Caco-2 (cell line): ENCODE measurements at regions not wholly inside any gene's neighbourhood (a gene's known extent, or its start where the extent isn't known, plus 50 kb on each side); places are given as distances from the start of the nearest gene placed in this dataset.

Source experiments
- BruUV-seq: library from RNA; stranded (reverse); fragments of 400-500 nt; replicated peaks from 2 replicates; lab custom pipeline; 2021; lab: Mats Ljungman, UMichigan
- CTCF ChIA-PET: fragments of 300-600 bp; sonication (Branson Sonifier 250); formaldehyde crosslinking; loops from one replicate; lab custom pipeline; 2022; ENCODE audit warnings: antibody characterized with exemption; lab: Charles Lee
- POLR2A ChIA-PET: fragments of 300-600 bp; sonication (Branson Sonifier 250); formaldehyde crosslinking; loops from one replicate; lab custom pipeline; 2022; ENCODE audit warnings: antibody characterized with exemption; lab: Charles Lee
- DNase-seq, 2 experiments: peaks; one replicate each; pipeline versions ENCODE4 v3.0.0 to v3.0.0-alpha.2; 2020 to 2022
- H3K27me3 ChIP-seq: replicated peaks from 2 replicates; pipeline ENCODE4 v1.6.0; 2011; ENCODE audit warnings: low read length; ENCODE audit not compliant: control insufficient read depth, insufficient read depth
- H3K36me3 ChIP-seq: 2 replicates; pipeline ENCODE4 v1.5.1; 2011; ENCODE audit warnings: low read length; ENCODE audit not compliant: control insufficient read depth, insufficient read depth
- H3K4me1 ChIP-seq: fragments of 250-450 bp; sonication (Bioruptor Pico); 2 replicates; pipeline ENCODE4 v1.5.1; 2020; ENCODE audit warnings: mild to moderate bottlenecking
- H3K4me3 ChIP-seq: 2 replicates; pipeline ENCODE4 v1.5.1; 2011; ENCODE audit warnings: low read depth, mild to moderate bottlenecking, control low read depth, low read length
- H3K9me3 ChIP-seq: fragments of 250-450 bp; sonication (Bioruptor Pico); 2 replicates; pipeline ENCODE4 v1.5.1; 2020; ENCODE audit warnings: mild to moderate bottlenecking, moderate library complexity
- H3K27ac Mint-ChIP-seq: one replicate; pipeline ENCODE4 v1.8.0; 2022; ENCODE audit warnings: mixed read lengths; ENCODE audit not compliant: unreplicated experiment
- H3K27me3 Mint-ChIP-seq: one replicate; pipeline ENCODE4 v1.8.0; 2022; ENCODE audit warnings: mixed read lengths; ENCODE audit not compliant: insufficient read depth, unreplicated experiment
- H3K36me3 Mint-ChIP-seq: one replicate; pipeline ENCODE4 v1.8.0; 2022; ENCODE audit warnings: mild to moderate bottlenecking, mixed read lengths; ENCODE audit not compliant: insufficient read depth, unreplicated experiment
- H3K4me1 Mint-ChIP-seq: one replicate; pipeline ENCODE4 v1.8.0; 2022; ENCODE audit warnings: low read depth, mixed read lengths; ENCODE audit not compliant: unreplicated experiment
- H3K4me3 Mint-ChIP-seq: one replicate; pipeline ENCODE4 v1.8.0; 2022; ENCODE audit warnings: mild to moderate bottlenecking, moderate library complexity, mixed read lengths; ENCODE audit not compliant: unreplicated experiment
- H3K9me3 Mint-ChIP-seq: one replicate; pipeline ENCODE4 v1.8.0; 2022; ENCODE audit warnings: mixed read lengths; ENCODE audit not compliant: unreplicated experiment
- intact Hi-C: fragments of 100-400 bp; cut with micrococcal nuclease; formaldehyde crosslinking; loops from one replicate; pipeline ENCODE4 v1.10.0; 2022; ENCODE audit not compliant: unreplicated experiment
- TF ChIP-seq, protein P1 (sequence below), 2 experiments: fragments of 200-600 bp in 1 of 2; IDR thresholded peaks; 1 replicate in 1 of 2; 2 replicates in 1 of 2; pipeline versions ENCODE4 v1.5.1 to v1.8.0; 2011 to 2022; ENCODE audit warnings: antibody characterized with exemption in 1 of 2, control low read depth in 1 of 2, inconsistent platforms in 1 of 2, low read depth in 1 of 2, low read length in 1 of 2, mild to moderate bottlenecking in 1 of 2, moderate library complexity in 1 of 2; ENCODE audit not compliant: insufficient read depth in 1 of 2, severe bottlenecking in 1 of 2, unreplicated experiment in 1 of 2

DNA sequence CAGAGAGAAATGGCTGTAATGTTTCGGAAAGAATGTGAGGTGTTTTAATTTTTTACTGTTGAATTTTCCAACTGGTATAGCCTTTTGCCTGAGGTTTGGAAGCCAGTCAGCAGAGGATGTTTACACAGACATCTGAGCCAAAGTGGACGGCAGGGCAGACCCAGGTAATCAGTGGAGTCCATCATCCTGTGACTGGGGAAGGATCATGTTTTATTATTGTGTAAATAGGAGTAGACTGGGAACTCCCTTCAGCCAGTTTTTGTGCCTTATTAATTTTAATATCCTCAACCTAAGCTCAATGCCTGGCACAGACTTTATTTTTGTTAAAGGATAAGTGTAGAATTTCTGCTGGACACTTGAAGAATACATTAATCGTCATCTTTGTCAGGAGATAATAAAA lies 142.0 kb upstream of the GAREM1 start:
- no peaks in the 10 kb centered on the region for H3K27me3 Mint-ChIP-seq
- no TSS peak for BruUV-seq
- no peaks in the 10 kb centered on the region for H3K36me3 Mint-ChIP-seq
- H3K9me3 Mint-ChIP-seq, result no peaks in the 10 kb centered on the region
- intact Hi-C loops, result no loop called here
- H3K4me1 Mint-ChIP-seq, result no peaks in the 10 kb centered on the region
- no peak overlapping the region for H3K4me3 Mint-ChIP-seq
- no peak overlapping the region for H3K4me3 ChIP-seq
- TF ChIP-seq, protein P1, sequence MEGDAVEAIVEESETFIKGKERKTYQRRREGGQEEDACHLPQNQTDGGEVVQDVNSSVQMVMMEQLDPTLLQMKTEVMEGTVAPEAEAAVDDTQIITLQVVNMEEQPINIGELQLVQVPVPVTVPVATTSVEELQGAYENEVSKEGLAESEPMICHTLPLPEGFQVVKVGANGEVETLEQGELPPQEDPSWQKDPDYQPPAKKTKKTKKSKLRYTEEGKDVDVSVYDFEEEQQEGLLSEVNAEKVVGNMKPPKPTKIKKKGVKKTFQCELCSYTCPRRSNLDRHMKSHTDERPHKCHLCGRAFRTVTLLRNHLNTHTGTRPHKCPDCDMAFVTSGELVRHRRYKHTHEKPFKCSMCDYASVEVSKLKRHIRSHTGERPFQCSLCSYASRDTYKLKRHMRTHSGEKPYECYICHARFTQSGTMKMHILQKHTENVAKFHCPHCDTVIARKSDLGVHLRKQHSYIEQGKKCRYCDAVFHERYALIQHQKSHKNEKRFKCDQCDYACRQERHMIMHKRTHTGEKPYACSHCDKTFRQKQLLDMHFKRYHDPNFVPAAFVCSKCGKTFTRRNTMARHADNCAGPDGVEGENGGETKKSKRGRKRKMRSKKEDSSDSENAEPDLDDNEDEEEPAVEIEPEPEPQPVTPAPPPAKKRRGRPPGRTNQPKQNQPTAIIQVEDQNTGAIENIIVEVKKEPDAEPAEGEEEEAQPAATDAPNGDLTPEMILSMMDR (IDR thresholded peaks at IDR 0.05; ENCODE audit: insufficient read depth in 1 of 2, low read depth in 1 of 2, low read length in 1 of 2, severe bottlenecking in 1 of 2, unreplicated experiment in 1 of 2), result no peak
- no peaks in the 10 kb centered on the region for H3K36me3 ChIP-seq
- POLR2A ChIA-PET, result no interaction called here
- H3K27ac Mint-ChIP-seq, result no peak overlapping the region
- CTCF ChIA-PET, result no interaction called here
- H3K27me3 ChIP-seq, result no peaks in the 10 kb centered on the region
- no peak for DNase-seq
- no peaks in the 10 kb centered on the region for H3K4me1 ChIP-seq
- H3K9me3 ChIP-seq, result no peaks in the 10 kb centered on the region

DNA sequence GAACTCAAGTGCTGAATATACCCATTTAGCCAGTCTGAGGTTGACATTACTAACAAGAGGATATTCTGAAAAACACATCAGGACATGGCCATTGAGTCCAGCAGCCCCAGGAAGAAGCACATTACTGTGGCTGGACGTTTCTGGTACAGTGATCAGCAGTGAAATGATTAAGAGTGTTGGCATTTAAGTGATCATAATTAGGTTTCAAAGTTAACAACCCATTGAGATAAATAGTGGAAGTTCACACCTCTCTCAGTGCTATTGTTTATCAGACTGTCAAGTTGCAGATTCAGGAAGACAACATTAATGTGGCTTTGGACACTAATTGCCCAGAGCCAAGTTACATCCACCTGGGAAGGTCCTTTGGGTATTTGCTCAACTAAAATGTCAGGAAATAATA lies 139.5 kb upstream of the GAREM1 start:
- TF ChIP-seq, protein P1 (IDR thresholded peaks at IDR 0.05; ENCODE audit: insufficient read depth in 1 of 2, low read depth in 1 of 2, low read length in 1 of 2, severe bottlenecking in 1 of 2, unreplicated experiment in 1 of 2), result no peak
- DNase-seq, result no peak
- ChIA-PET CTCF (no interaction called here), POLR2A (no interaction called here)
- intact Hi-C loops, result no loop called here
- BruUV-seq, result no TSS peak
- no peaks in the 10 kb centered on the region for H3K4me1 Mint-ChIP-seq
- H3K36me3 ChIP-seq, result no peaks in the 10 kb centered on the region
- no peaks in the 10 kb centered on the region for H3K4me1 ChIP-seq
- H3K27me3 ChIP-seq, result no peaks in the 10 kb centered on the region
- H3K9me3 Mint-ChIP-seq, result no peaks in the 10 kb centered on the region
- no peak overlapping the region for H3K4me3 ChIP-seq
- no peak overlapping the region for H3K27ac Mint-ChIP-seq
- H3K9me3 ChIP-seq, result no peaks in the 10 kb centered on the region
- H3K36me3 Mint-ChIP-seq, result no peaks in the 10 kb centered on the region
- H3K27me3 Mint-ChIP-seq, result no peaks in the 10 kb centered on the region
- no peak overlapping the region for H3K4me3 Mint-ChIP-seq

DNA sequence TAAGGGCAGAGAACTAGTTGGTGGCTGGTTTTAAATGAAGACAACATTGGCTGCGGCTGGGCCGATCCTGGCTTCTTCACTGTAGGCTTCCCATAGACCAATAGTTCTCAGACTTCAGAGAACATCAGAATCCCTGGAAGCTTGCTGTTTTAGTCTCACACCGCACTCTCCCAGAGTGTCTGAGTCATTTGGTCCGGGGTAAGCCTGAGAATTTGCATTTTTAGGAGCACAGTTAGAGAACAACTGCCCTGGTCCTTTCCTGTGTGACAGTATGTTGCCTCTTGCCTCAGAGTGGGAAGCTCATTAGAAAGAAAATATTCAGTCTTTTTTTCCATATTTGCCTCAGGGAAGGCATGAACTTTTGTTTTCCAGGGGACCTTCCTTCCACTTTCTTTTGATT lies 137.1 kb upstream of the GAREM1 start:
- no peaks in the 10 kb centered on the region for H3K36me3 ChIP-seq
- intact Hi-C loops, result no loop called here
- no peaks in the 10 kb centered on the region for H3K27me3 ChIP-seq
- TF ChIP-seq, protein P1 (IDR thresholded peaks at IDR 0.05; ENCODE audit: insufficient read depth in 1 of 2, low read depth in 1 of 2, low read length in 1 of 2, severe bottlenecking in 1 of 2, unreplicated experiment in 1 of 2), result no peak
- CTCF ChIA-PET, result no interaction called here
- no peak overlapping the region for H3K27ac Mint-ChIP-seq
- no peaks in the 10 kb centered on the region for H3K27me3 Mint-ChIP-seq
- no peaks in the 10 kb centered on the region for H3K9me3 Mint-ChIP-seq
- H3K4me1 Mint-ChIP-seq, result no peaks in the 10 kb centered on the region
- H3K4me1 ChIP-seq, result no peaks in the 10 kb centered on the region
- H3K36me3 Mint-ChIP-seq, result no peaks in the 10 kb centered on the region
- POLR2A ChIA-PET, result no interaction called here
- H3K4me3 Mint-ChIP-seq, result no peak overlapping the region
- no peak overlapping the region for H3K4me3 ChIP-seq
- no TSS peak for BruUV-seq
- H3K9me3 ChIP-seq, result no peaks in the 10 kb centered on the region
- DNase-seq, result no peak
